Mesenchymal stem cell (in vitro differentiated cells and primary cell): ENCODE measurements at regions not wholly inside any gene's neighbourhood (a gene's known extent, or its start where the extent isn't known, plus 50 kb on each side); places are given as distances from the start of the nearest gene placed in this dataset.

Experiments
- DNase-seq: peaks from one replicate; pipeline ENCODE4 v3.0.0-alpha.2; 2013
- H2AFZ ChIP-seq: one replicate; pipeline ENCODE4 v1.6.1; 2013; ENCODE audit warnings: low read depth, mild to moderate bottlenecking, control low read depth, inconsistent platforms, low read length, moderate library complexity
- H2AK5ac ChIP-seq: 2 replicates; pipeline ENCODE4 v1.6.1; 2013; ENCODE audit warnings: low read length, moderate library complexity, mild to moderate bottlenecking, inconsistent platforms; ENCODE audit not compliant: severe bottlenecking
- H2BK120ac ChIP-seq: one replicate; pipeline ENCODE4 v1.6.1; 2013; ENCODE audit warnings: low read depth, mild to moderate bottlenecking, inconsistent platforms, low read length, moderate library complexity
- H2BK12ac ChIP-seq, 2 experiments: one replicate each; pipeline ENCODE4 v1.6.1; 2013; ENCODE audit warnings: inconsistent platforms in 2 of 2, low read length in 2 of 2, mild to moderate bottlenecking in 2 of 2, moderate library complexity in 2 of 2, control low read depth in 1 of 2
- H2BK15ac ChIP-seq: one replicate; pipeline ENCODE4 v1.6.1; 2013; ENCODE audit warnings: mild to moderate bottlenecking, low read depth, inconsistent platforms; ENCODE audit not compliant: poor library complexity, severe bottlenecking
- H2BK5ac ChIP-seq: 2 replicates; pipeline ENCODE4 v1.6.1; 2013; ENCODE audit warnings: low read depth, mild to moderate bottlenecking, low read length, control low read depth, inconsistent platforms; ENCODE audit not compliant: poor library complexity, severe bottlenecking
- H3K14ac ChIP-seq, 2 experiments: one replicate each; pipeline ENCODE4 v1.6.1; 2013; ENCODE audit warnings: inconsistent platforms in 2 of 2, low read length in 2 of 2, control low read depth in 1 of 2, mild to moderate bottlenecking in 1 of 2, moderate library complexity in 1 of 2
- H3K18ac ChIP-seq, 2 experiments: one replicate each; pipeline ENCODE4 v1.6.1; 2013; ENCODE audit warnings: inconsistent platforms in 2 of 2, low read length in 2 of 2, control low read depth in 1 of 2, low read depth in 1 of 2, mild to moderate bottlenecking in 1 of 2
- H3K23ac ChIP-seq, 2 experiments: one replicate each; pipeline ENCODE4 v1.6.1; 2013; ENCODE audit warnings: inconsistent platforms in 2 of 2, low read length in 2 of 2, mild to moderate bottlenecking in 2 of 2, moderate library complexity in 2 of 2, control low read depth in 1 of 2
- H3K27ac ChIP-seq: 2 replicates; pipeline ENCODE4 v1.5.1; 2013; ENCODE audit warnings: mild to moderate bottlenecking, moderate library complexity, low read length, control low read depth, inconsistent platforms; ENCODE audit not compliant: poor library complexity, severe bottlenecking
- H3K27me3 ChIP-seq, 2 experiments: 2 replicates each; pipeline versions ENCODE4 v1.6.1 to v1.7.0; 2013; ENCODE audit warnings: low read length in 2 of 2, mild to moderate bottlenecking in 2 of 2, moderate library complexity in 2 of 2, control low read depth in 1 of 2, inconsistent platforms in 1 of 2; ENCODE audit not compliant: control insufficient read depth in 1 of 2, insufficient read depth in 1 of 2
- H3K36me3 ChIP-seq, 2 experiments: 2 replicates each; pipeline versions ENCODE4 v1.6.1 to v1.7.0; 2013; ENCODE audit warnings: low read length in 2 of 2, control low read depth in 1 of 2, inconsistent platforms in 1 of 2, low read depth in 1 of 2, mild to moderate bottlenecking in 1 of 2; ENCODE audit not compliant: insufficient read depth in 2 of 2, control insufficient read depth in 1 of 2
- H3K4ac ChIP-seq, 2 experiments: one replicate each; pipeline ENCODE4 v1.6.1; 2013; ENCODE audit warnings: inconsistent platforms in 2 of 2, low read length in 2 of 2, mild to moderate bottlenecking in 2 of 2, moderate library complexity in 2 of 2, control low read depth in 1 of 2, low read depth in 1 of 2
- H3K4me1 ChIP-seq: 2 replicates; pipeline ENCODE4 v1.6.1; 2013; ENCODE audit warnings: low read depth, low read length, control low read depth; ENCODE audit not compliant: control insufficient read depth, insufficient read depth
- H3K4me2 ChIP-seq: 2 replicates; pipeline ENCODE4 v1.6.1; 2013; ENCODE audit warnings: low read length, mild to moderate bottlenecking, inconsistent platforms; ENCODE audit not compliant: poor library complexity, severe bottlenecking
- H3K4me3 ChIP-seq, 2 experiments: 2 replicates each; pipeline versions ENCODE4 v1.5.1 to v1.7.0; 2013; ENCODE audit warnings: low read length in 2 of 2, mild to moderate bottlenecking in 2 of 2, control low read depth in 1 of 2, low read depth in 1 of 2; ENCODE audit not compliant: insufficient read depth in 1 of 2
- H3K79me1 ChIP-seq: replicated peaks from 2 replicates; pipeline ENCODE4 v1.6.1; 2013; ENCODE audit warnings: mild to moderate bottlenecking, control low read depth, low read length, inconsistent platforms; ENCODE audit not compliant: poor library complexity, severe bottlenecking
- H3K9ac ChIP-seq: 2 replicates; pipeline ENCODE4 v1.7.0; 2013; ENCODE audit warnings: mild to moderate bottlenecking, low read length, moderate library complexity
- H3K9me3 ChIP-seq: 2 replicates; pipeline ENCODE4 v1.7.0; 2013; ENCODE audit warnings: mild to moderate bottlenecking, low read length; ENCODE audit not compliant: control insufficient read depth
- H4K8ac ChIP-seq: one replicate; pipeline ENCODE4 v1.6.1; 2013; ENCODE audit warnings: inconsistent platforms, mild to moderate bottlenecking, low read length, moderate library complexity
- H4K91ac ChIP-seq: one replicate; pipeline ENCODE4 v1.6.1; 2013; ENCODE audit warnings: mild to moderate bottlenecking, low read length, inconsistent platforms
- WGBS: methylation state at CpG from one replicate; pipeline ENCODE4 v1.1.7; 2013; ENCODE audit warnings: mixed read lengths; 5-methylcytosine and 5-hydroxymethylcytosine counted together

DNA sequence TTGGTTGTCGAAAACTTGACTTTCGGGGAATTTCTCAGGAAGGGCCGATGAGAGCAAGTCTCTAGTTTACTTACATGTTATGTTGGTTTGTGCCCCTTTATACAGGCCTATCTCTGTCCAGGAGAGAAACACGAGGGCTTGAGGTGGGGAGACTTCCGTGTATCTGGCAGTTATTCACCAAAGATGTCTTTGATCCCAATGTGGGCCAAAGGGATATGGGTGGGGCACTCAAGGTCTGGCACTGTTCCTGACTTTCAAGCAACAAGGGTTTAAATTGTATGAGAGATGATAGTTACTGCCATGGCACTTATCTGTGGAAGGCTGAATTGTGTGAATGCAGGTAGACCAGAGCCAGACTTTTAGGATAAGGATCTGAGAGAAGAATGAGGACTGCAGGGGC is 137.2 kb upstream of the DHRS4 start:
- H3K4me2 ChIP-seq = no peak overlapping the region
- no peak overlapping the region for H4K91ac ChIP-seq
- no peak overlapping the region for H2BK120ac ChIP-seq
- no peaks in the 10 kb centered on the region for H3K4me1 ChIP-seq
- H2BK12ac ChIP-seq = no peak overlapping the region
- WGBS = 70% methylated on average over 5 of the region's 5 CpGs
- H3K4ac ChIP-seq = no peak overlapping the region
- H3K18ac ChIP-seq = no peak overlapping the region
- H4K8ac ChIP-seq = no peak overlapping the region
- no peak overlapping the region for H2BK15ac ChIP-seq
- H3K36me3 ChIP-seq = no peaks in the 10 kb centered on the region
- no peak for DNase-seq
- no peak overlapping the region for H3K27ac ChIP-seq
- no peak overlapping the region for H3K9ac ChIP-seq
- no peaks in the 10 kb centered on the region for H3K79me1 ChIP-seq
- no peak overlapping the region for H2AFZ ChIP-seq
- no peak overlapping the region for H3K4me3 ChIP-seq
- no peak overlapping the region for H2AK5ac ChIP-seq
- no peak overlapping the region for H3K14ac ChIP-seq
- H3K9me3 ChIP-seq = peaks cover 19% of the 10 kb centered on the region
- H3K23ac ChIP-seq = no peak overlapping the region
- peaks cover 0 to 3% of the 10 kb centered on the region in 2 experiments for H3K27me3 ChIP-seq
- no peak overlapping the region for H2BK5ac ChIP-seq

DNA sequence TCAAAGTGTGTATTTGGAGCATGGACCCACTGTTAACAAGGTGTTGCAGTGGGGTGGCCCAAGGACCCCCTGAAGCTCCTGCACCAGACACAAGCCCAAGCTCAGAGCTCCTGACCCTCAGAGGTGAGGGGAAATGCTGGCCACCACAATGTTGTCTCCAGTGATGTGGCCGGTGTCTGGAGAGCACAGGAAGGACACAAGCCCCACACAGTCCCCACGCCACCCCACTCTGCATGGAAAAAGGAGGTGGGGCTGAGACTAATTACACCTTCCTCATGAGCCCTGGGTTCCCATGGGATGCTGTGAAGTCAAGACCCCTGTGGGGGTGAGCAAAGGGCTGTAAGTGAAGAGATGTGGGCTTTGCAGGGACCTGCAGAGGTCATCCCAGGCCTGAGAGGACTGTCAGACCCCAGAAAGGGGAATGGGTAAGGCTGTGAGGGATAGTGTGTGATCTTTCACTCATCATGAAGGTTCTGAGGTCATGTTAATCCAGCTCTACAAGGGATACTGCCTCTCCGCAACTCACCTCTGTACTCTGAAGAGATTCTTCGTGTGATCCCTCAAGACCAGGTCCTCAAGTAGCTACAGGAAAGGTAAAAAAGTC is 136.3 kb upstream of the DHRS4 start:
- Histone ChIP-seq H2AK5ac (no peak overlapping the region), H3K4me2 (no peak overlapping the region), H3K9ac (no peak overlapping the region), H2BK15ac (no peak overlapping the region), H2BK5ac (no peak overlapping the region), H3K14ac (no peak overlapping the region), H2AFZ (no peak overlapping the region), H3K27ac (no peak overlapping the region), H3K36me3 (no peaks in the 10 kb centered on the region), H4K91ac (no peak overlapping the region), H3K4me1 (no peaks in the 10 kb centered on the region), H3K4ac (no peak overlapping the region), H3K4me3 (no peak overlapping the region), H3K79me1 (no peaks in the 10 kb centered on the region), H3K18ac (no peak overlapping the region), H4K8ac (no peak overlapping the region), H2BK12ac (no peak overlapping the region), H3K9me3 (peaks cover 19% of the 10 kb centered on the region), H3K23ac (no peak overlapping the region), H3K27me3 (peaks cover 0 to 3% of the 10 kb centered on the region in 2 experiments), H2BK120ac (no peak overlapping the region)
- DNase-seq = no peak
- WGBS = 42% methylated on average over 3 of the region's 4 CpGs

DNA sequence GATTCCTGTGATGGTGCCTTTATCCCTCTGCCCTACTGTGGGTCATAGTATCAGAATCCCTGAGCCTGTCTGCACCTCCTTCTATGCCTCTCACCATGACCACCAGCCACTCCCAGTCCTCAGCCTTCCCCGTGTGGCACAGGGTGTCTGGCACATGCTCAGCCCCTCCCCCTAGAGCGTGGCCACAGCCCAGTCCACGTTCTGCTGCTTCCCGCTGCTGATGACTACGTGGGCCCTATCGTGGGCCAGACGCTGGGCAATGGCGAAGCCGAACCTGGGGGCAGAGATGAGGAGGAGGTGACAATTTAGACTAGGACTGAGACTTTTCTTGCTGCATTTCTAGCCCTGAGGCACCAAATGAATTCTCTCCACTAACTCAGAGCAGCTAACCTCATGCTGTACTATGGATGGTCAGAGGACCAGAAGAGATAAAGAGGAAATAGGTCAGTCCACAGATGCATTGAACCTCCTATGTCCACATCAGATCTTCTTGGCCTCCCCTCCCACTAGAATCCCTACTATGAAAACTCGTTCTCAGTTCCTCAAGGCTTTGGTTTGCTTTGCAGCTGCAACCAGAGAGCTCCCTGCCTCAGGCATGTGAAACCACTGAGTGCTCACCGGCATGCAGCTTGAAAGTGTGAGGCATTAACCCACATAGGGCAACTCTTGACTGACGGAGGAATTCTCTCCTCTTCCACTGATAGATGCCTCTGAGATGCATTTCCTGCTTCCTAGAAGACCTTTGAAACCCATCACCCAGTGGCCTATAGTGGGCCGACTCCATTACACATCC is 126.3 kb upstream of the DHRS4 start:
- no peak overlapping the region for H3K9ac ChIP-seq
- no peak overlapping the region for H4K8ac ChIP-seq
- peaks cover 0 to 39% of the 10 kb centered on the region in 2 experiments for H3K27me3 ChIP-seq
- H3K27ac ChIP-seq = no peak overlapping the region
- H3K4me1 ChIP-seq = peaks cover 2% of the 10 kb centered on the region
- H4K91ac ChIP-seq = no peak overlapping the region
- H2BK5ac ChIP-seq = no peak overlapping the region
- H2BK15ac ChIP-seq = no peak overlapping the region
- no peaks in the 10 kb centered on the region for H3K9me3 ChIP-seq
- H3K4ac ChIP-seq = no peak overlapping the region
- no peak overlapping the region for H3K18ac ChIP-seq
- H2AFZ ChIP-seq = peak overlapping the region; percentile 19
- H3K23ac ChIP-seq = no peak overlapping the region
- H2BK12ac ChIP-seq = no peak overlapping the region
- H3K4me3 ChIP-seq = no peak overlapping the region
- H3K4me2 ChIP-seq = no peak overlapping the region
- H3K14ac ChIP-seq = no peak overlapping the region
- no peaks in the 10 kb centered on the region for H3K79me1 ChIP-seq
- 74% methylated on average over 13 of the region's 13 CpGs for WGBS
- H2AK5ac ChIP-seq = no peak overlapping the region
- H2BK120ac ChIP-seq = no peak overlapping the region
- no peaks in the 10 kb centered on the region for H3K36me3 ChIP-seq
- no peak for DNase-seq

DNA sequence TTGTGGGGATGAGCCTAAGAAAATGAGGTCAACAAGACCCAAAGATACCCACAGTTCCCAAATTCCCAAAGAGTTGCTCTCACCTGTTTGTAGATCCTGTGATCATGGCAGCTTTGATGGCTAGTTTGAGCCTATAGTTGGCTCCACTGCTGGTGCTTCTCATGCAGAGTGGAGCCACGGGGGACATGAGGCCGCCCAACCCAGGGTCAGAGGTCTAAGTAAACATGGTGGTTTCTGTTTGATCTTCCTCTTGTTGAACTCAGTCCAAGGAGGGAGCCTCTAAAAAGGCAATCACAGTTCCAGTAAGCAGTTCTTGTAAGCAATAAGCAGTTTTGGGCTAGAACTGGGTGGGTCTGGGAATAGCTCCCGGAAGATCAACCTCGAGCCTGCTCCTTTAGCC is 125.6 kb upstream of the DHRS4 start:
- H3K14ac ChIP-seq = no peak overlapping the region
- H3K9me3 ChIP-seq = no peaks in the 10 kb centered on the region
- H2AFZ ChIP-seq = no peak overlapping the region
- no peak overlapping the region for H3K23ac ChIP-seq
- H3K4me3 ChIP-seq = no peak overlapping the region
- no peak overlapping the region for H4K8ac ChIP-seq
- H2BK12ac ChIP-seq = no peak overlapping the region
- no peak overlapping the region for H4K91ac ChIP-seq
- peaks cover 2% of the 10 kb centered on the region for H3K4me1 ChIP-seq
- H2AK5ac ChIP-seq = no peak overlapping the region
- DNase-seq = peak; percentile 3
- H3K27me3 ChIP-seq = peaks cover 0 to 35% of the 10 kb centered on the region in 2 experiments
- no peak overlapping the region for H2BK15ac ChIP-seq
- no peak overlapping the region for H3K9ac ChIP-seq
- no peak overlapping the region for H3K4ac ChIP-seq
- H3K27ac ChIP-seq = no peak overlapping the region
- H3K79me1 ChIP-seq = no peaks in the 10 kb centered on the region
- WGBS = 69% methylated on average over 3 of the region's 4 CpGs
- no peaks in the 10 kb centered on the region for H3K36me3 ChIP-seq
- no peak overlapping the region for H3K18ac ChIP-seq
- no peak overlapping the region for H2BK5ac ChIP-seq
- no peak overlapping the region for H3K4me2 ChIP-seq
- no peak overlapping the region for H2BK120ac ChIP-seq
